ENCODE measurements at regions not wholly inside any gene's neighbourhood (a gene's known extent, or its start where the extent isn't known, plus 50 kb on each side); places are given as distances from the start of the nearest gene placed in this dataset.

- intact Hi-C loops (cut with micrococcal nuclease) (no loop called here), dilution Hi-C loops (cut with MboI; ENCODE audit: extremely low pct_ligation_motif_present, low sequenced_read_pairs) (no loop called here)
- no peaks in the 10 kb centered on the region for H3K27me3 ChIP-seq (ENCODE audit: control insufficient read depth in 2 of 2, insufficient read depth in 2 of 2, low read length in 2 of 2)
- no peaks in the 10 kb centered on the region for H3K79me2 ChIP-seq (ENCODE audit: control insufficient read depth, insufficient read depth, low read length)
- no peak overlapping the region for H3K4me2 ChIP-seq (ENCODE audit: insufficient read depth, low read length)
- DNase-seq (ENCODE audit: low read depth, low spot score): no peak
- H3K9ac ChIP-seq (replicated peaks; ENCODE audit: extremely low read depth, insufficient read depth, low read length): no peak overlapping the region
- no peaks in the 10 kb centered on the region for H4K20me1 ChIP-seq (replicated peaks; ENCODE audit: control insufficient read depth, extremely low read depth, insufficient read depth, low read length)
- ChIA-PET CTCF (no interaction called here), POLR2A (no interaction called here)
- no peak overlapping the region for H2AFZ ChIP-seq (ENCODE audit: low read depth, low read length)
- H3K4me1 ChIP-seq (ENCODE audit: control insufficient read depth, extremely low read depth, insufficient read depth, low read length): peaks cover 3% of the 10 kb centered on the region
- TF ChIP-seq JUN (IDR thresholded peaks at IDR 0.05; ENCODE audit: borderline replicate concordance, insufficient read depth, insufficient read length, low read depth): no peak
- no peak for TF ChIP-seq MYC (IDR thresholded peaks at IDR 0.05; ENCODE audit: low read depth, low read length)
- TF ChIP-seq MAX (IDR thresholded peaks at IDR 0.05; ENCODE audit: insufficient read depth, insufficient read length): no peak
- no peak for TF ChIP-seq POLR2AphosphoS5 (IDR thresholded peaks at IDR 0.05; ENCODE audit: insufficient read depth, low read depth, low read length)
- no peak for TF ChIP-seq CTCF (IDR thresholded peaks at IDR 0.05; ENCODE audit: extremely low read depth in 1 of 2, insufficient read depth in 1 of 2, low read depth in 1 of 2, low read length in 2 of 2)
- TF ChIP-seq GATA2 (IDR thresholded peaks at IDR 0.05; ENCODE audit: insufficient read depth, insufficient read length, low read depth, low read length): no peak
- TF ChIP-seq EZH2 (IDR thresholded peaks at IDR 0.05; ENCODE audit: borderline replicate concordance, low read depth, low read length, severe bottlenecking): no peak
- TF ChIP-seq POLR2A (IDR thresholded peaks at IDR 0.05; ENCODE audit: low read depth, low read length): no peak
- TF ChIP-seq FOS (IDR thresholded peaks at IDR 0.05; ENCODE audit: borderline replicate concordance, insufficient read depth, low read length): no peak
- no peaks in the 10 kb centered on the region for H3K9me1 ChIP-seq (replicated peaks; ENCODE audit: control insufficient read depth, extremely low read depth, insufficient read depth, low read length)
- no peaks in the 10 kb centered on the region for H3K9me3 ChIP-seq (replicated peaks; ENCODE audit: control insufficient read depth, insufficient read depth, low read length)
- H3K27ac ChIP-seq (ENCODE audit: insufficient read depth, low read depth, low read length): no peak overlapping the region
- no peak for FAIRE-seq
- no peaks in the 10 kb centered on the region for H3K36me3 ChIP-seq (ENCODE audit: control insufficient read depth in 2 of 2, extremely low read depth in 1 of 2, insufficient read depth in 2 of 2, low read length in 2 of 2)
- no TSS peak for BruUV-seq (replicated peaks)
- H3K4me3 ChIP-seq (replicated peaks in 1 of 3; ENCODE audit: insufficient read depth in 1 of 3, low read depth in 1 of 3, low read length in 3 of 3): no peak overlapping the region
Observed at GRCh38 chr2:193371200-193371599, 1176.5 kb upstream of the TMEFF2 start.

Data from endothelial cell of umbilical vein (primary cell).